Mesendoderm (in vitro differentiated cells): ENCODE measurements at regions not wholly inside any gene's neighbourhood (a gene's known extent, or its start where the extent isn't known, plus 50 kb on each side); places are given as distances from the start of the nearest gene placed in this dataset. TPM values are rescaled to one million over a fixed set of nuclear protein-coding genes. Genes with fewer than 3 reads are reported as not detected.

Source experiments
- DNase-seq: peaks from one replicate; pipeline ENCODE4 v3.0.0; 2013
- H2AK5ac ChIP-seq: 2 replicates; pipeline ENCODE4 v1.6.1; 2013; ENCODE audit warnings: low read length, inconsistent platforms
- H2BK120ac ChIP-seq: 2 replicates; pipeline ENCODE4 v1.6.1; 2013; ENCODE audit warnings: low read depth, mild to moderate bottlenecking, low read length, moderate library complexity, mixed read lengths
- H2BK15ac ChIP-seq: replicated peaks from 2 replicates; pipeline ENCODE4 v1.6.1; 2013; ENCODE audit warnings: low read depth, mild to moderate bottlenecking, moderate library complexity
- H2BK5ac ChIP-seq: 2 replicates; pipeline ENCODE4 v1.6.1; 2013; ENCODE audit warnings: low read length, inconsistent platforms
- H3K18ac ChIP-seq: 2 replicates; pipeline ENCODE4 v1.6.1; 2013; ENCODE audit warnings: mild to moderate bottlenecking, low read length, mixed read lengths
- H3K23ac ChIP-seq: one replicate; pipeline ENCODE4 v1.6.1; 2013; ENCODE audit warnings: low read length
- H3K27ac ChIP-seq: 2 replicates; pipeline ENCODE4 v1.5.1; 2013; ENCODE audit warnings: low read depth, mild to moderate bottlenecking, inconsistent platforms, low read length, moderate library complexity
- H3K27me3 ChIP-seq: 2 replicates; pipeline ENCODE4 v1.6.1; 2013; ENCODE audit warnings: low read length, control low read depth, mild to moderate bottlenecking, inconsistent platforms; ENCODE audit not compliant: insufficient read depth, poor library complexity
- H3K36me3 ChIP-seq: 2 replicates; pipeline ENCODE4 v1.6.1; 2013; ENCODE audit warnings: low read length, inconsistent platforms; ENCODE audit not compliant: control insufficient read depth, insufficient read depth
- H3K4ac ChIP-seq: one replicate; pipeline ENCODE4 v1.6.1; 2013; ENCODE audit warnings: low read depth, mild to moderate bottlenecking, low read length, moderate library complexity
- H3K4me1 ChIP-seq: 2 replicates; pipeline ENCODE4 v1.6.1; 2013; ENCODE audit warnings: low read depth, low read length, inconsistent platforms; ENCODE audit not compliant: control insufficient read depth
- H3K4me2 ChIP-seq: 2 replicates; pipeline ENCODE4 v1.6.1; 2013; ENCODE audit warnings: low read length
- H3K4me3 ChIP-seq: 2 replicates; pipeline ENCODE4 v1.5.1; 2013; ENCODE audit warnings: mild to moderate bottlenecking, low read length
- H3K56ac ChIP-seq: one replicate; pipeline ENCODE4 v1.6.1; 2013; ENCODE audit warnings: low read length
- H3K79me1 ChIP-seq: 2 replicates; pipeline ENCODE4 v1.6.1; 2013; ENCODE audit warnings: low read length, inconsistent platforms
- H3K79me2 ChIP-seq: 2 replicates; pipeline ENCODE4 v1.6.1; 2013; ENCODE audit warnings: mild to moderate bottlenecking, low read length; ENCODE audit not compliant: control insufficient read depth, insufficient read depth
- H3K9ac ChIP-seq: 2 replicates; pipeline ENCODE4 v1.6.1; 2013; ENCODE audit warnings: low read length, inconsistent platforms
- H4K5ac ChIP-seq: one replicate; pipeline ENCODE4 v1.6.1; 2013; ENCODE audit warnings: low read length
- H4K8ac ChIP-seq: one replicate; pipeline ENCODE4 v1.6.1; 2013; ENCODE audit warnings: low read depth, mild to moderate bottlenecking, control low read depth, low read length, moderate library complexity
- whole genome bisulfite sequencing: extraction: QIAGEN DNeasy Blood & Tissue Kit; methylation state at CpG from one replicate; pipeline ENCODE4 v1.1.7; 2013; ENCODE audit warnings: low lambda C conversion rate, missing lambda C conversion rate; ENCODE audit not compliant: insufficient coverage; ENCODE audit errors: extremely low coverage; 5-methylcytosine and 5-hydroxymethylcytosine counted together
- small RNA-seq: library from polyadenylated mRNA; stranded (forward); fragments of <200 nt; extraction: miRNeasy Mini kit (QIAGEN cat#:217004); gene quantifications from one replicate; pipeline ENCODE3, GENCODE V24; 2013; ENCODE audit not compliant: insufficient read depth

- Histone ChIP-seq H3K4me2 (no peak overlapping the region), H3K27ac (no peak overlapping the region), H3K4me1 (no peaks in the 10 kb centered on the region), H3K4ac (no peak overlapping the region), H3K18ac (no peak overlapping the region), H3K4me3 (no peak overlapping the region), H2BK15ac (no peak overlapping the region), H3K27me3 (no peaks in the 10 kb centered on the region), H3K56ac (no peak overlapping the region), H3K79me2 (no peaks in the 10 kb centered on the region), H3K9ac (no peak overlapping the region), H4K5ac (no peak overlapping the region), H2BK5ac (no peak overlapping the region), H3K79me1 (no peaks in the 10 kb centered on the region), H2BK120ac (no peak overlapping the region), H3K36me3 (no peaks in the 10 kb centered on the region), H4K8ac (no peak overlapping the region), H2AK5ac (no peak overlapping the region), H3K23ac (no peak overlapping the region)
- no CpG with 5 or more reads among the region's 4 CpGs for WGBS
- DNase-seq = no peak
These were observed 53.8 kb upstream of the KCNA3 start for GRCh38 chr1:110728388-110729001.

- Histone ChIP-seq H3K27me3 (no peaks in the 10 kb centered on the region), H3K56ac (no peak overlapping the region), H3K36me3 (no peaks in the 10 kb centered on the region), H2BK15ac (no peak overlapping the region), H3K18ac (no peak overlapping the region), H2BK120ac (no peak overlapping the region), H2AK5ac (no peak overlapping the region), H3K79me2 (no peaks in the 10 kb centered on the region), H3K23ac (no peak overlapping the region), H3K4me1 (no peaks in the 10 kb centered on the region), H3K79me1 (no peaks in the 10 kb centered on the region), H3K9ac (no peak overlapping the region), H4K5ac (no peak overlapping the region), H3K27ac (no peak overlapping the region), H2BK5ac (no peak overlapping the region), H3K4me3 (no peak overlapping the region), H3K4me2 (no peak overlapping the region), H3K4ac (no peak overlapping the region), H4K8ac (no peak overlapping the region)
- DNase-seq = no peak
- no CpG with 5 or more reads among the region's 3 CpGs for WGBS
These were observed 52.5 kb upstream of the KCNA3 start for GRCh38 chr1:110727246-110727645.

GRCh38 chr1:110726755-110727154 lies 52.0 kb upstream of the KCNA3 start:
- H3K79me2 ChIP-seq = no peaks in the 10 kb centered on the region

More at GRCh38 chr1:110726755-110727154, 52.0 kb upstream of the KCNA3 start:
- no peak overlapping the region for H4K5ac ChIP-seq
- no peak overlapping the region for H3K23ac ChIP-seq
- no peak overlapping the region for H3K9ac ChIP-seq
- H3K18ac ChIP-seq = no peak overlapping the region
- no peaks in the 10 kb centered on the region for H3K79me1 ChIP-seq
- no peak overlapping the region for H3K27ac ChIP-seq
- no peak overlapping the region for H3K4me3 ChIP-seq
- H3K36me3 ChIP-seq = no peaks in the 10 kb centered on the region
- no peaks in the 10 kb centered on the region for H3K4me1 ChIP-seq
- no peaks in the 10 kb centered on the region for H3K27me3 ChIP-seq
- H4K8ac ChIP-seq = no peak overlapping the region
- H3K4me2 ChIP-seq = no peak overlapping the region
- no peak overlapping the region for H3K4ac ChIP-seq
- no peak overlapping the region for H3K56ac ChIP-seq
- no peak for DNase-seq
- H2BK5ac ChIP-seq = no peak overlapping the region
- H2BK120ac ChIP-seq = no peak overlapping the region
- no peak overlapping the region for H2AK5ac ChIP-seq
- H2BK15ac ChIP-seq = no peak overlapping the region

Small RNA genes lying in the stretch of these regions (small RNA-seq; reads per million reads assigned to genes)
- gene RF00019 = not detected
